DMS153 (cell line): ENCODE measurements at regions not wholly inside any gene's neighbourhood (a gene's known extent, or its start where the extent isn't known, plus 50 kb on each side); places are given as distances from the start of the nearest gene placed in this dataset.
"Not testable (repeated sequence)": the region's sequence is repeated elsewhere in the genome, so short reads cannot be mapped to it uniquely, and the experiment has no call there.

Source experiments
- DNase-seq: peaks from one replicate; lab custom pipeline; 2025; lab: John Stamatoyannopoulos, UW

DNA sequence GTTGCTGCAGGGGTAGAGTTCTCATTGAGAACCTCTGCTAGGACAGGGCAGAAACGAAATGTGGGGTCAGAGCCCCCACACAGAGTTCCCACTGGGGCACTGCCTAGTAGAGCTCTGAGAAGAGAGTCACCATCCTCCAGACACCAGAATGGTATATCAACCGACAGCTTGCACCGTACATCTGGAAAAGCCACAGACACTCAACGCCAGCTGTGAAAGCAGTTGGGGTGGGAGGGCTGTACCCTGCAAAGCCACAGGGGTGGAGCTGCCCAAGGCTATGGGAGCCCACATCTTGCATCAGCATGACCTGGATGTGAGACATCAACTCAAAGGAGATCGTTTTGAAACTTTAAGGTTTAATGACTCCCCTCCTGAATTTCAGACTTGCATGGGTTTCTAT is 284.0 kb upstream of the DEPDC1 start:
- no peak for DNase-seq

DNA sequence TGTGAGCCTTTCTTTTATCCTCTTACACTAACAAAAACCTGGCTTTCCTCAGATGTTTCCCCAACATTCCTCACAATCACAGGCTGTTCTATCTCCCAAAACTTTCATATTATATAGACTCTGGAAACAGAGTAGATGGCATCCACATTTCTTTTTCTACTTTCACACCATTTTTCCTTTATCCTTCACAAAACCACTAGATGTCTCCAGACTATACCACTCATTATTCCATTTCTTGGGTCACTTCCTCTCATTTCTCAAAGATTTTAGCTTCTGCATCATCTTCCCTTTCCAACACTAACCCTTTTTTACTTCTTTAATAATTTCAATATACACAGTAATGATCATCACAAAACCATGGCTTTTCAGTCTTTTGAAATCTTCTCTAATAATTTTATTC is 286.0 kb upstream of the DEPDC1 start:
- no peak for DNase-seq

DNA sequence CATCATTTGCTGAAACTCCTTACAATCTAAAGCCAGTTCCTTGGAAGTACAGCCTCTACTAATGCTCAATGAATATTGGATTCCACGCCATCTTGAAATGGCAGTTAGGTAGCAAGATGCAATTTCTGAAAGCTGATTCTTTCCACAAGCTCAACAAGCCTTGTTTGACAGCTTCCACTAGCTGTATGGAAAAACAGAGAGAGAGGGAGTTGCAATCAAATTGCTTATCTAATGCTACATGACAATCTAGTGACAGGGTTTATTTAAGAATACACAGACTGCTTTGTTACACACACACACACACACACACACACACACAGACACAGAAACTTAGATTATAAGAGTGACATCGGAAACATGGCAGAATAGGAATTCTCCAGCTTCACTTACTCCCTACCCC is 288.4 kb upstream of the DEPDC1 start:
- no peak for DNase-seq

DNA sequence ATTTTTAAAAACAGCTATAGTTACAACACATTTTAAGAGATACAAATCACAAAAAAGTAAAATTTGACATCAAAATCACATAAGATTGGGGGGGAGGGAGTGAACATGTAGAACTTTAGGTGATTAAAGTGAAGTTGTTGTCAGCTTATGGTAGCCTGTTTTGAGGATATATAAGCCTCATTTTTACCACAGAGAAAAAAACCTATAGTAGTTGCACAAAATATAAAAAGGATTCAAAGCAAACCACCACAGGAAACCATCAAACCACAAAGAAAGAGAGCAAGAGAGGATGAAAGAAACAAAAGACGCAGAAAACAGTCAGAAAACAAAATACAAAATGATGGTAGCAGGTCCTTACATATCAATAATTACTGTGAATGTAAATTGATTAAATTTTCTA is 291.9 kb upstream of the DEPDC1 start:
- no peak for DNase-seq

DNA sequence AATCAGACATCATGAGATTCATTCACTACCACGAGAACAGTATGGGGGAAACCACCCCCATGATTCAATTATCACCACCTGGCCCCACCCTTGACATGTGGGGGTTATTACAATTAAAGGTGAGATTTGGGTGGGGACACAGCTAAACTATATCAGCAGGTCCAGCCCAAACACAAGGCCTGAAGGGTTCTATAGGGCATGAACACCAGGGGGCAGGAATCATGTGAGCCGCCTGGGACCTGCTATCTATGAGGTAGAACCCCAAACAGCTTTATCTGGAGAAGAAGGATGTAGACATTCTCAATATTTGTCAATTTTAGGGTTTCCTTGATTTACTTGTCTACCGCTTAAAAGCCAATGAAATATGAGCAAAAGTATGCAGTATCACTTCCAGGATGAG is 294.9 kb upstream of the DEPDC1 start:
- DNase-seq, result no peak

DNA sequence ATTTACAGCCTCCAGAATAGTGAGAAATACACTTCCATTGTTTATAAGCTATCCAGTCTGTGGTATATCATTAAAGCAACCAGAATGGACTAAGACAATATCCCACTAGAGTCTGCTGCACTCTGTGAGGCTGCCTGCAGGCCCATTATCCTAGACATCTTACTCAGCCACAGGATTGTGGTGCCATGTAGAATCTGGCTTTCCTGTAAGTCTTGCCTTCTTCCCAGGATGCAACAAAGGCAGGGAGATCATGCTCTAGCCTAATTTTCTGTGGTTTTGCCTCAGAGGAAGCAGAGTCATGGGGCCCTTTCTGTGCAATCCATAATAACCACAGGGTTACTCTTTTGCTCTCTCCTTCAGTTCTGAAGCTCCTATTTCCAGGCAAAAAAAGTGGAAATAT is 299.1 kb upstream of the DEPDC1 start:
- no peak for DNase-seq

DNA sequence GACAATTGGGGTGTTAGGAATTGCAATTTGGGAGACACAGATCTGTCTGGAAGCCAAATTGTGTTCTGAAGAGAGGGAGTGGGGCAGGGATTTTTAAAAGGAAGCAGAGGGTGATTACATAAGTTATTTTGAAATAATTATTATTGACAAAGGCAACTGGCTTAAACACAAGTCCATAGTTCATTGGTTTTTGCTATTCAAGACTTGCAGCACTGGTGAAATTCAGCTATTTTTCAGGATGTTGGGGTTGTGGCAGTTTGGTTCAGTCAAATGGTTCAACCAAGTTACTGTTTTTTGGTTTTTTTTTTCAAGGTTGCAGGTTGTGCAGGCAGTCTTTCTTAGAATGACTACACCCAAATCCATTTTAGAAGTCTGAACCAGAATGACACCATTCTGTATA is 300.0 kb upstream of the DEPDC1 start:
- no peak for DNase-seq

DNA sequence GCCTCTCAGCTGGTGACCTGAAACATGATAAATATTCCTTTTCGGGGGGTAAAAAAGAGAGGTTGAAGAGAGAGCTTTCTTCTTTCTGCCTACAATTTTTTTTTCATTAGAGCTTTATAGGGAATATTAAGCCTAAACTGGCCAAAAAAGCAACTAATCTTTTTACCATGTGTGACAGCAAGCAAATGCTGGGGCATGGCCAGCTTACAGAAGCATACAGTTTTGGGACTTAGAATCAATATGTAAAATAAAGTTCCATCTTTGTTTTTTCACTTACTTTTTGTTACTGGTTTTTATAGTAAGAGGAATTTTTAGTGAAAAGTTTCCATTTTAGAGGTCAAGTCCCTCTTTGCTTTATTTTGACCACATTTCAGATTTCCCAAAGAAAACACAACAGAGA is 301.2 kb upstream of the DEPDC1 start:
- DNase-seq, result no peak

DNA sequence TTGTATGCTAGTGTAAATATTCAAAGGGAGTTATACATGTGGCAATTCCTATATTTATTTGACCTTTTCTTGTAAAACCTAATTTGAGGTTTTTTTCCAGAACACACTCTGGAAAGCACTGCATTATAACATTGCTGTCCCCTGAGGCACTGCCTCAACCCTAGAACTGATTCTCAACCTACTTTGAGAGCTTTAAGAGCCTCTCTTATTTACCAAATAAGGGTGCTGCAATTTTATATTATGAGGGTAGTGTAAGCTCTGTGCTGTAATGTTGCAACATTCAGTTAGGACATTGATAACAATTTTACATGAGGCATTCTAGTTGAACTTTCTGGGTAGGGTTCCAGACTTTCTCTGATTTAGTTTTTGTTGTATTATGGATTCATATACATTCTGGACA is 302.2 kb upstream of the DEPDC1 start:
- DNase-seq, result no peak

DNA sequence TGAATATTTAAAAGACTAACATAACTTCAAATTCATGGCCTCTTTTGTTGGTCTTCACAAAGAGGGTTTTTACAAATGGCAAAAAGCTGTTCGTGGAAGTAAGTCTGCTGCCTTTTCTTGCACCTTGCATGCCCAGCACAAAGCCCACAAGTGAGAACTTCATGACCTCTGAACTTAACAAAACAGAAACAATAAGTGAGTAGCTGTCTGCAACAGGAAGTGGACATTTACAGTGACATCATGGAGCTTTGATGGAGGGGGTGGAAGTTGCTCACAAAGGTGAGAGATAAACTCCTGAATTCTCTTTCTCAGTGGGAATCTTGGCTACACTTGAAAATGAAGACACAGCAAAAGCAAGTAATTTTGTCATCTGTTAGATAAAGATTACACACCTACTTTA is 303.3 kb upstream of the DEPDC1 start:
- no peak for DNase-seq

DNA sequence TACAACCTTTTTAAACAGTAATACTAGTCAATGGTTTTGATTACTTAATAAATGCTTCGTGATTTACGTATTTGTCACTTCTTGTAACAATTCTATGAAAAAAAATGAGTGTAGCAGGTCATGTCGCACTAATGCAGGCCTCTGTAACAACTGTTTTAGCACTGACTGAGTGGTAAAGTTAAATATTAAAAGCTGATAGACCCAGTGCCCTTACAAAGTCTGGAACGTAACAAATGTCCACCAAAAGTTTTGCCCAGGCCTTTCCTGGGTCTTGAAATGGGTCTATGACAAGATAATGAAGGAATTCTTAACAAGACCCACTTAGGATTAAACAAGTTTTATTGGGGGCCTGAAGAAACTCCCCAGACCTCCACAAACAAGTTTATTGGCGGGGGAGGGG is 304.6 kb upstream of the DEPDC1 start:
- no peak for DNase-seq

DNA sequence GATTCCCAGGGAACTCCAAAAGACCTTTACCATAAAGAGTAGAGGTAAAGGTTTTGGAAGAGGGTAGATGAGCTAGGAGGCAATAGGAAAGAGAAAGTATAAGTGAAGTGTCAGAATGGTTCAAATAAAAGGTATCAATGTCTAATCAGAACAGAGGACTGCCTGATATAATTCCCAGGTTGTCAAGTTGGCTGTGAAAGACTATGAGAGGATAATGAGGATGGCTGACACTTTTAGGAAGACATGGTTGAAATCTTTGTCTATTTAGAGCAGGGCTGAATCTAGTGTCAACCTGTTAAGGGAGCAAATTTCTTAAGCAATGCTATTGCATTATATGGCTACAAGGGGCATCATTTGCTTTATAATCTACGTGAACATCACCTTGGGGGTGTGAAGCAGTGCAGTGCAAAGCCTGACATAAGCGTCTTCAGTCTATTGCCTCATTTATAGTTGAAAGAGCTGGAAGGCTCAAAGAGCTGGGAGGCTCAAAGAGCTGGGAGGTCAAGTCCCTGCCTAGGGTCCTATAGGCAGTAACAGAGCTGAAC is 308.3 kb upstream of the DEPDC1 start:
- DNase-seq, result no peak

DNA sequence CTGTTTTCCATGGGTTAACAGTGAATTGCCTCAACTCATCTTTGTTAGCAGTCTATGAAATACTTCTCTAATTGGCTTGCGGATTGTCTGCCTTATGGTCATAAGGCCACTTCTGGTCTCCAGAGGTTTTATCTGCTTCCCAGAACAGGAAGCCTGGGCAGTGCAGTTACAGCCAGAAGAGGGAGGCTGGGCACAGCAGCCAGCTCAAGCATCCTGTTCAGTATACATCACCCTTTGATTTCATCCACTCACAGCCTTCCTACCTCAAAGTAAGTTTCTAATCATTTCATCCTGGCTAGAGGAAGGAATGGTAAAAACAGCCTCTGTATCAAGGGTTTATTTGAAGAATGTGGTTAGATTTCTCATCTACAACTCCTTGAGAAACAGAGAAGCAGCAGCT is 311.5 kb upstream of the DEPDC1 start:
- DNase-seq, result peak; percentile 8

DNA sequence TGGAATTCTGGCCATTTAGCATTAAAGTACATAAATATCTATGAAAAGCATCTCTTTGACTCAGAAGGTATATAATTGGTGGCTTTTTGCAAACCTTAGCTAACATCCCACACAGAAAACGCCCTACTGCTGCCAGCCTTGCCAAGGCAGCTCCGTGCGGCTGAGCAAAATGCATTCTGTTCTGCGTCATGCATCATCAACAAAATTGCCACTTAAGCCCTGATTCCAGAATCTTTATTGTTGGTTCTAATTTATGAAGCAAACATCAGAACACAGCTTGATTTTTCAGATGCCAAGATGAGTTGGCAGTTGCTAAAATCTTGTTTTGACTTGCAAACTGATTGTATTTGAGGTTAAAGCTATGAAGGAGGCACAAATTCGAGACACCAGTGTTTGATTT is 314.9 kb upstream of the DEPDC1 start:
- DNase-seq, result no peak

DNA sequence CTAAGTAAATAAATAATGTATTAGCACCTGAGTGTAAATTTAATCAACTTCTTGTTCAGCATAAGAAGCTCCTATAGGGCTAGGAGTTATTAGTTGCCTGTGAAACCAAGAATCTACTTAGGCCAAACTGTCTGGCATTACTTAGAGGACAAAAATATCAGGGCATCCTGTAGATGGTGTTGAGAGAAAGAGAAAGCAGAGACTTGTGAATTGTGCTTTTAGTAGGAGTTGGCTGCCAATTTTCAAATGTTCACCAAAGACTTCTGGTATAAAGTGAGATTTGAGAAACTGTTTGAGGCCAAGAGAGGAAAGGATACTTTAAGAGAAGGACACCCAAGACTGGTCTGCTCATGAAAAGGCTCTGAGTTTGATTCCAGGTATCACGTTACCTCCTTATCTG is 315.5 kb upstream of the DEPDC1 start:
- no peak for DNase-seq

DNA sequence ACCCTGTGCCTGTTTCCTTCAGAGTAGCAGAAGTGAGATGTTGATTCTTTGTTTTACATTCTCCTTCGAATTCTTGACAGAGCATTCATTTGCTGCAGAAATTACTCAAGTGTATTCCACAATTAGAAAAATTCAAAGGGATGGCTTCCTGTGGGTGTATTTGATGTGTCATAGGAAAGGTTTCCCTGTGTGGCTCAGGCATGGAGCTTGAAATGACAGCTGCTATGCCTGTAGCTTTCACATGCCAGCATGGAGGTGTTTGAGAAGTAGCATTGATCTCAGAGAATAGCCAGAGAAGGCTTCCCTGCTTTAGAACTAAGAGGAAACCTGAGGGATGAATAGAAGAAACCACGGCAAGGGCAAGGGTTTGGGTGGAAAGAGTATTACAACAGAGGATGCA is 317.2 kb upstream of the DEPDC1 start:
- DNase-seq, result no peak

DNA sequence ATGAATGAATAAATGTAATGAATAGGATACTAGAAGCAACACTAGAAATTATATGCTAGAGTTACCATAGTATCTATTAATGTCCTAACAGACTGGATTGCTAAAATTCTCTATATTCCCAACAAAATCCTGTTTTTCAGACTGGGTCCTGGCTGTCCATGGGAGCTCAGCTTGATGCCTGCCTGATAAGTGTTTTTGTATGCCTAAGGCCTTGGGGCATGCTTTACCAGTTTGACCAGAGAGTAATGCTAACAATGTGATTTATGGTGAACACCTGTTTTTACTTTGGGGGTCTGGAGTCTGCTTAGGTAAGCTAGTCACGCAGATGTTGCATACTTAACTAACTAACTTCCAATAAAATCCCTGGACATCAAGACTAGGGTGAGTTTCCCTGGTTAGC is 318.8 kb upstream of the DEPDC1 start:
- peak; percentile 28 for DNase-seq

DNA sequence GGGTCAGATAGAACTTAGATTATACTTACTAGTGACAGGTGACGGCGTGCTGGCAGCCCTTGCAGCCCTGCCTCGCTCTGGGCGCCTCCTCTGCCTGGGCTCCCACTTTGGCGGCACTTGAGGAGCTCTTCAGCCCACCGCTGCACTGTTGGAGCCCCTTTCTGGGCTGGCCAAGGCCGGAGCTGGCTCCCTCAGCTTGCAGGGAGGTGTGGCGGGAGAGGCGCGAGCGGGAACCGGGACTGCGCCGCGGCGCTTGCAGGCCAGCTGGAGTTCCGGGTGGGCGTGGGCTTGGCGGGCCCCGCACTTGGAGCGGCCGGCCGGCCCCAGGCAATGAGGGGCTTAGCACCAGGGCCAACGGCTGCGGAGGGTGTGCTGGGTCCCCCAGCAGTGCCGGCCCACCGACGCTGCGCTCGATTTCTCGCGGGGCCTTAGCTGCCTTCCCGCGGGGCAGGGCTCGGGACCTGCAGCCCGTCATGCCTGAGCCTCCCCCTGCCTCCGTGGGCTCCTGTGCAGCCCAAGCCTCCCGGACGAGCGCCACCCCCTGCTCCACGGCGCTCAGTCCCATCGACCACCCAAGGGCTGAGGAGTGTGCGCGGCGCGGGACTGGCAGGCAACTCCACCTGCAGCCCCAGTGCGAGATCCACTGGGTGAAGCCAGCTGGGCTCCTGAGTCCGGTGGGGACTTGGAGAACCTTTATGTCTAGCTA is 320.8 kb upstream of the DEPDC1 start:
- not testable (repeated sequence) for DNase-seq

DNA sequence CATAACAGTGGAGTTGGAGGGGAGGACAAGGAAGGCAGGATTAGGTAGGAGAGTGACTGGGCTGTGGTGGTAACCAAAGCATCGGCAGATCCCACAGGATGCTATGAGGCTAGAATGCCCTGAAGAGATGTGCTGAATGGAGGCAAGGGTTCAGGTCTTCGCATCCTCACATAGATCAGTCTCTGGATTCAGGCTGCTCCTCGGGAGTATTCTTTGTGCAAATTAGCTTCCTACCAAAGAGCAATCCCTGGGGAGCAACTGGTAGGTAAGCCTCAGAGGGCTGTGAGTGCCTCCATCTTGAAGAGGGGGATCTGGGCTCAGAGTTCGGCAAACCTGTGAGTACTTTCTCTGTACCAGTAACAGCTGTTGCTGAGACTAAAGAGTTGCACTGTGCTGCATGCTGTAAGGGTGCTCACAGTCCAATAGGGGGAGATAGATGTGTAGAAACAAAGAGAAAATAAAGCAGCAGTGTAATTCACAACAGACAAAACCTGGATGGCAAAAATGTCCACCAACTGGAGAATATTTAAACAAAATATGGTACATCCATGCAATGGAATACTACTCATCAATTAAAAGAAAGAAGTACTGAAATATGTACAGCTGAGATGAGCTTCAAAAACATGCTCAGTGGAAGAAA is 322.4 kb upstream of the DEPDC1 start:
- DNase-seq, result peak; percentile 60

DNA sequence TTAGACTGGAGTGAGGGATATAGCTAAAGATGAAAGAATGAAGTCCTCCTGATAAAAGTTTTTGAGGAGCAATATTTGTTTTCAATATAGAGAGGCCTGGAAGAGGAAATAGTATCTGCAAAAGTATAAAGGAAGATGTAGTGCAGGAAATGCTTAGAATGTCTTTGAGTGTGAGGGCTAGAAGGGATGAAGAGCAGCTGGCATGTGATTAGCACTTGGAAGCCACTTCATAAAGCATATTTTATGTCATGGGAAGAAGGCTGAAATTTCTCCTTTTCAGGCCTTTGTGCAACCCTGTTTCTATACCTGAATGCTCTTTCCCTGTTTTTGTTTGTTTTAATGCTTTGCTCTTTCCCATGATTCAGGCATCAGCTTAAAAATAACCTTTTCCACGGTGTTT is 323.3 kb upstream of the DEPDC1 start:
- no peak for DNase-seq

DNA sequence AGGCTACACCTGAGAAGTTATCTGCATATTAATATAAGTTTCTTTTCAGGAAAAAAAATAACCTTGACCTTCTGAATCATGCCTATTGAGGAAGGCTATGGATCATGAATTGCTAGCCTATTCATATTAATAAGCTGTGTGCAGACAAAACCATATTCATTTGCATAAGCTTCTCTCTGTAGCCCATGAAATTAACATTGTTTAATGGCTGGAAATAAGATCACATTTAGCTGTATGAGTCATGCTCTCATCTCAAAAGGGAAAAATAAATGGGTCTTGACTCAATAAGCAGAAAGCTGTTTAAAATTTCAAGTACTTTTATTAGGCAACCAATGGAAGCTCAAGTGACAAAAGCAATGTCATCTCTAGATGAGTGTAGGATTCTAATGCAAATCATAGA is 330.0 kb upstream of the DEPDC1 start:
- DNase-seq, result no peak

DNA sequence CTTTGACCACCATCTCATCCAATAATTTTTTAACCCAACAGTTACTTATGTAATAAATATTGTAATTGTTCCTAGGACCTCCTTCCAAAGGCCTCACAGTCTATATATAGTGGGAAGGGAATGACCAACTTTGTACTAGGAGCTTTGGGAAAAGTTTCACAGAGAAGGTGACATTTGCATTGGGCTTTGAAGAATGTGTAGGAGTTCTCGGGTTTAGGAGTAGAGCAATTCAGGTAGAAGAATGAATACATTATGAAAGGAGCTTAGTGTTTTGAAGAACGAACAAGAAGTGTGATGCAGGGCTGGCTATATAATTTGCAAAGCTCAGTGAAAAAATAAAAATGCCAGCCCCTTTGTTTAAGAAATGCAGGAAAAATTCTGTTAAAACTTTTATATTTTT is 330.4 kb upstream of the DEPDC1 start:
- DNase-seq, result no peak

DNA sequence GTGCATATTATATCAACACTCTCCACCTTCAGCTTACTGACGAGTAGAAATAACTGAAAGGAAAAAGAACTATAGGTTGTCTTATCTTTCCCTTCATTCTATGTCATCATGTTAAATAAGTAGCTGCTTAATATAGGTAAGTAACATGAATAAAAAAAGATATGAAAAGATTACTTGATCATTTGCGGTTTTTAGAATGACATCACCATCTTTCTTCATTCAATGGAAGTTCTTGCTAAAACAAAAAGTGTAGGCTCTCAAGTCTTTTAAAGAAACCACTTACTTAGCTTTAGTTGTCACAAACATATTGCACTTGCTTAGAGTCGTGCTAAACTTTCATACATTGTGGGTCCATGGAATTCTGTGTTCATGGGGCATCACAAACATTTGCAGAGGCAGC is 331.1 kb upstream of the DEPDC1 start:
- no peak for DNase-seq

DNA sequence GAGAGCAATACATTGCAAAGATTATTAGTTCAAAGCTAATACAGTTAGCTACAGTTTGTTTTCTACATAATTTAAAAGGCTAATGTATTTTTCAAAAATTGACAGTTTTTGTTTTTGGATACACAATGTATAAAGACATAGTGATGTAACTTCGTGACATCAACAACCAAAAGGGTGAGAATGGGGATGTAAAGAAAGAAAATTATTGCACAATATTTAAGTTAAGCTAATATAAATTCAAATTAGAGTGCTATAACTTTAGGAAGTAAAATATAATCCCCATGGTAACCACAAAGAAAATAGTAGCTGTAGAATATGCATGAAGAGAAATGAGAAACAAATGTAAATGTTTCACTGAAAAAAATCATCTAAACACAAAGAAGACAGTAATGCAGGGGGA is 334.4 kb upstream of the DEPDC1 start:
- no peak for DNase-seq
